Liver (tissue), 8 donors: ENCODE measurements at regions not wholly inside any gene's neighbourhood (a gene's known extent, or its start where the extent isn't known, plus 50 kb on each side); places are given as distances from the start of the nearest gene placed in this dataset.

Source experiments
- DNase-seq: peaks from one replicate; pipeline ENCODE4 v3.0.0-alpha.2; 2017; ENCODE audit warnings: low spot score
- H3K27ac ChIP-seq, 2 donors: one replicate each; pipeline ENCODE4 v1.7.0; 2013; ENCODE audit warnings: inconsistent platforms in 2 of 2, low read length in 2 of 2, control low read depth in 1 of 2, low read depth in 1 of 2, mild to moderate bottlenecking in 1 of 2
- H3K27me3 ChIP-seq, 4 donors: one replicate each; pipeline versions ENCODE4 v1.6.1 to v1.7.0; 2013; ENCODE audit warnings: low read length in 3 of 4, inconsistent platforms in 1 of 4, mild to moderate bottlenecking in 1 of 4, moderate library complexity in 1 of 4; ENCODE audit not compliant: control insufficient read depth in 4 of 4, insufficient read depth in 4 of 4
- H3K36me3 ChIP-seq, 4 donors: one replicate each; pipeline versions ENCODE4 v1.6.1 to v1.7.0; 2013; ENCODE audit warnings: low read length in 3 of 4, mild to moderate bottlenecking in 3 of 4, low read depth in 1 of 4, moderate library complexity in 1 of 4; ENCODE audit not compliant: control insufficient read depth in 4 of 4, insufficient read depth in 3 of 4
- H3K4me1 ChIP-seq, 4 donors: one replicate each; pipeline versions ENCODE4 v1.6.1 to v1.7.0; 2013; ENCODE audit warnings: low read length in 3 of 4, mild to moderate bottlenecking in 3 of 4, moderate library complexity in 1 of 4; ENCODE audit not compliant: control insufficient read depth in 4 of 4, insufficient read depth in 4 of 4
- H3K4me3 ChIP-seq, 3 donors: one replicate each; pipeline versions ENCODE4 v1.6.1 to v1.7.0; 2013; ENCODE audit warnings: low read length in 3 of 3, control low read depth in 1 of 3, low read depth in 1 of 3, mild to moderate bottlenecking in 1 of 3
- H3K9ac ChIP-seq, 2 donors: one replicate each; pipeline ENCODE4 v1.7.0; 2013; ENCODE audit warnings: low read length in 2 of 2, mild to moderate bottlenecking in 2 of 2, moderate library complexity in 2 of 2, control low read depth in 1 of 2, low read depth in 1 of 2
- H3K9me3 ChIP-seq, 4 donors: one replicate each; pipeline versions ENCODE4 v1.6.1 to v1.7.0; 2013; ENCODE audit warnings: low read length in 3 of 4; ENCODE audit not compliant: control insufficient read depth in 4 of 4
- ATF3 ChIP-seq: IDR thresholded peaks from 2 replicates; pipeline ENCODE4 v1.6.1; 2016; ENCODE audit warnings: antibody characterized with exemption
- CTCF ChIP-seq: fragments of 150-350 bp; IDR thresholded peaks from 2 replicates; pipeline ENCODE4 v1.5.1; 2017; ENCODE audit warnings: improper control_type of control experiment, low read depth, low read length; ENCODE audit not compliant: missing input control
- EGR1 ChIP-seq, 2 donors: IDR thresholded peaks; 2 replicates each; pipeline ENCODE4 v1.6.1; 2016 to 2018; ENCODE audit warnings: antibody characterized with exemption in 2 of 2, low read depth in 2 of 2
- FOXA1 ChIP-seq: IDR thresholded peaks from 2 replicates; pipeline ENCODE4 v1.6.1; 2016; ENCODE audit warnings: antibody characterized with exemption
- FOXA2 ChIP-seq: IDR thresholded peaks from 2 replicates; pipeline ENCODE4 v1.6.1; 2016; ENCODE audit warnings: antibody characterized with exemption
- HNF4A ChIP-seq, 2 donors: conservative IDR thresholded peaks; 2 replicates each; pipeline ENCODE4 v1.6.1; 2016; ENCODE audit warnings: antibody characterized with exemption in 2 of 2, mild to moderate bottlenecking in 2 of 2
- HNF4G ChIP-seq: IDR thresholded peaks from 2 replicates; pipeline ENCODE4 v1.6.1; 2016; ENCODE audit warnings: antibody characterized with exemption
- JUND ChIP-seq, 2 donors: IDR thresholded peaks; 2 replicates each; pipeline ENCODE4 v1.6.1; 2016; ENCODE audit warnings: antibody characterized with exemption in 2 of 2
- MAX ChIP-seq: IDR thresholded peaks from 2 replicates; pipeline ENCODE4 v1.6.1; 2016; ENCODE audit warnings: antibody characterized with exemption
- NR2F2 ChIP-seq: IDR thresholded peaks from 2 replicates; pipeline ENCODE4 v1.6.1; 2016; ENCODE audit warnings: antibody characterized with exemption
- RAD21 ChIP-seq, 2 donors: IDR thresholded peaks; 2 replicates each; pipeline ENCODE4 v1.6.1; 2016; ENCODE audit warnings: antibody characterized with exemption in 2 of 2, mild to moderate bottlenecking in 2 of 2
- RXRA ChIP-seq, 2 donors: IDR thresholded peaks; 2 replicates each; pipeline ENCODE4 v1.6.1; 2017 to 2018; ENCODE audit warnings: antibody characterized with exemption in 2 of 2, mild to moderate bottlenecking in 1 of 2
- SP1 ChIP-seq: IDR thresholded peaks from 2 replicates; pipeline ENCODE4 v1.6.1; 2018; ENCODE audit warnings: antibody characterized with exemption, mild to moderate bottlenecking
- TAF1 ChIP-seq: conservative IDR thresholded peaks from 2 replicates; pipeline ENCODE4 v1.6.1; 2016; ENCODE audit warnings: antibody characterized with exemption, mild to moderate bottlenecking
- YY1 ChIP-seq: IDR thresholded peaks from 2 replicates; pipeline ENCODE4 v1.6.1; 2016; ENCODE audit warnings: antibody characterized with exemption, mild to moderate bottlenecking
- WGBS: extraction: QIAGEN DNeasy Blood & Tissue Kit; methylation state at CpG from one replicate; pipeline ENCODE4 v1.1.7; 2013; 5-methylcytosine and 5-hydroxymethylcytosine counted together
- TF ChIP-seq, protein P1 (sequence below): IDR thresholded peaks from 2 replicates; pipeline ENCODE4 v1.6.1; 2016; ENCODE audit warnings: antibody characterized with exemption
- TF ChIP-seq, protein P2 (sequence below): IDR thresholded peaks from 2 replicates; pipeline ENCODE4 v1.6.1; 2016; ENCODE audit warnings: antibody characterized with exemption, mild to moderate bottlenecking
- donor health status: healthy.
- donor health status: healthy.
- donor health status: healthy.
- donor health status: healthy.
- donor health status: healthy.

DNA sequence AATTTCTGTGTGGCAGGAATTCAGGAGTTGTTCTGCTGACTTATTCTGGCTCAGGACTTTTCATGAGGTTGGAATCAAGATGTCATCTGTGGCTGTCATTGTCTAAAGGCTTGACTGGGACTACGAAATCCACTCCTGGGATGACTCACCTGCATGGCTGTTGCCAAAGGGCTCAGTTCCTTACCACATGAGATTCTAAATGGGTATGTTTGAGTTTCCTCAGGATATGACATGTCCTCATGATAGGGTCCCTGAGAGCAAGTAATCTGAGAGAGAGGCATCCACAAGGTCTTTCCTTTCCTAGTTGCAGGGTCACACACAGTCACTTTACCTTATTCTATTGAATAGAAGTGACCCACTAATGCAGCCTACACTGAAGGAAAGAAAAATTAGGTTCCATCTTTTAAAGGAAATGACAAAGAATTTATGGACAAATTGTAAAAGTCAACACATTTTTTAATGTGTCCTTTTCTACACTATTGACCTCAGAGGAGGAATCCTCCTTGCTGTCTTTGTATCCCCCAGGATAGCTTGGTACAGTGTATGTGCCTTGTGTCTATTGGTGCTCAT lies 1025.0 kb upstream of the GJE1 start:
- DNase-seq = no peak
- H3K27ac ChIP-seq = no peak overlapping the region
- peaks cover 0 to 3% (median 0%) of the 10 kb centered on the region in 4 donors for H3K9me3 ChIP-seq
- no peak overlapping the region for H3K4me3 ChIP-seq
- WGBS = 79% methylated on average over 1 of the region's 1 CpG
- H3K4me1 ChIP-seq = no peaks in the 10 kb centered on the region
- no peak overlapping the region for H3K9ac ChIP-seq
- no peaks in the 10 kb centered on the region for H3K27me3 ChIP-seq
- no peaks in the 10 kb centered on the region for H3K36me3 ChIP-seq
- TF ChIP-seq ATF3 = no peak
- TF ChIP-seq RAD21 (IDR thresholded peaks at IDR 0.05) = no peak
- TF ChIP-seq MAX = no peak

- no peak overlapping the region for H3K4me3 ChIP-seq
- DNase-seq = no peak
- H3K9ac ChIP-seq = no peak overlapping the region
- H3K4me1 ChIP-seq = no peaks in the 10 kb centered on the region
- peaks cover 0 to 3% (median 0%) of the 10 kb centered on the region in 4 donors for H3K9me3 ChIP-seq
- TF ChIP-seq EGR1 (IDR thresholded peaks at IDR 0.05; ENCODE audit: low read depth in 2 of 2) = no peak
- TF ChIP-seq HNF4A (conservative IDR thresholded peaks at IDR 0.05) = no peak
- no peak for TF ChIP-seq YY1
- no peak for TF ChIP-seq NR2F2
- no peak for TF ChIP-seq FOXA1
- no peak for TF ChIP-seq RXRA (IDR thresholded peaks at IDR 0.05)
- TF ChIP-seq, protein P1, sequence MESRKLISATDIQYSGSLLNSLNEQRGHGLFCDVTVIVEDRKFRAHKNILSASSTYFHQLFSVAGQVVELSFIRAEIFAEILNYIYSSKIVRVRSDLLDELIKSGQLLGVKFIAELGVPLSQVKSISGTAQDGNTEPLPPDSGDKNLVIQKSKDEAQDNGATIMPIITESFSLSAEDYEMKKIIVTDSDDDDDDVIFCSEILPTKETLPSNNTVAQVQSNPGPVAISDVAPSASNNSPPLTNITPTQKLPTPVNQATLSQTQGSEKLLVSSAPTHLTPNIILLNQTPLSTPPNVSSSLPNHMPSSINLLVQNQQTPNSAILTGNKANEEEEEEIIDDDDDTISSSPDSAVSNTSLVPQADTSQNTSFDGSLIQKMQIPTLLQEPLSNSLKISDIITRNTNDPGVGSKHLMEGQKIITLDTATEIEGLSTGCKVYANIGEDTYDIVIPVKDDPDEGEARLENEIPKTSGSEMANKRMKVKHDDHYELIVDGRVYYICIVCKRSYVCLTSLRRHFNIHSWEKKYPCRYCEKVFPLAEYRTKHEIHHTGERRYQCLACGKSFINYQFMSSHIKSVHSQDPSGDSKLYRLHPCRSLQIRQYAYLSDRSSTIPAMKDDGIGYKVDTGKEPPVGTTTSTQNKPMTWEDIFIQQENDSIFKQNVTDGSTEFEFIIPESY = no peak
- no peak overlapping the region for H3K27ac ChIP-seq
- H3K36me3 ChIP-seq = no peaks in the 10 kb centered on the region
- H3K27me3 ChIP-seq = no peaks in the 10 kb centered on the region
Measured at GRCh38 chr6:141105481-141105880, 1027.2 kb upstream of the GJE1 start.

GRCh38 chr6:141103246-141103645 lies 1029.5 kb upstream of the GJE1 start:
- H3K36me3 ChIP-seq = no peaks in the 10 kb centered on the region
- H3K4me1 ChIP-seq = no peaks in the 10 kb centered on the region
- H3K9me3 ChIP-seq = peaks cover 0 to 3% (median 0%) of the 10 kb centered on the region in 4 donors
- no peak overlapping the region for H3K4me3 ChIP-seq
- H3K27me3 ChIP-seq = no peaks in the 10 kb centered on the region
- H3K9ac ChIP-seq = no peak overlapping the region
- no peak overlapping the region for H3K27ac ChIP-seq
- TF ChIP-seq TAF1 (no peak), EGR1 (IDR thresholded peaks at IDR 0.05; ENCODE audit: low read depth in 2 of 2) (no peak), FOXA2 (no peak), HNF4G (no peak), RXRA (IDR thresholded peaks at IDR 0.05) (no peak), SP1 (no peak), CTCF (no peak), NR2F2 (no peak), MAX (no peak), HNF4A (conservative IDR thresholded peaks at IDR 0.05) (no peak), FOXA1 (no peak), JUND (IDR thresholded peaks at IDR 0.05) (no peak), YY1 (no peak), ATF3 (no peak), RAD21 (IDR thresholded peaks at IDR 0.05) (no peak)
- TF ChIP-seq, protein P1 = no peak
- TF ChIP-seq, protein P2, sequence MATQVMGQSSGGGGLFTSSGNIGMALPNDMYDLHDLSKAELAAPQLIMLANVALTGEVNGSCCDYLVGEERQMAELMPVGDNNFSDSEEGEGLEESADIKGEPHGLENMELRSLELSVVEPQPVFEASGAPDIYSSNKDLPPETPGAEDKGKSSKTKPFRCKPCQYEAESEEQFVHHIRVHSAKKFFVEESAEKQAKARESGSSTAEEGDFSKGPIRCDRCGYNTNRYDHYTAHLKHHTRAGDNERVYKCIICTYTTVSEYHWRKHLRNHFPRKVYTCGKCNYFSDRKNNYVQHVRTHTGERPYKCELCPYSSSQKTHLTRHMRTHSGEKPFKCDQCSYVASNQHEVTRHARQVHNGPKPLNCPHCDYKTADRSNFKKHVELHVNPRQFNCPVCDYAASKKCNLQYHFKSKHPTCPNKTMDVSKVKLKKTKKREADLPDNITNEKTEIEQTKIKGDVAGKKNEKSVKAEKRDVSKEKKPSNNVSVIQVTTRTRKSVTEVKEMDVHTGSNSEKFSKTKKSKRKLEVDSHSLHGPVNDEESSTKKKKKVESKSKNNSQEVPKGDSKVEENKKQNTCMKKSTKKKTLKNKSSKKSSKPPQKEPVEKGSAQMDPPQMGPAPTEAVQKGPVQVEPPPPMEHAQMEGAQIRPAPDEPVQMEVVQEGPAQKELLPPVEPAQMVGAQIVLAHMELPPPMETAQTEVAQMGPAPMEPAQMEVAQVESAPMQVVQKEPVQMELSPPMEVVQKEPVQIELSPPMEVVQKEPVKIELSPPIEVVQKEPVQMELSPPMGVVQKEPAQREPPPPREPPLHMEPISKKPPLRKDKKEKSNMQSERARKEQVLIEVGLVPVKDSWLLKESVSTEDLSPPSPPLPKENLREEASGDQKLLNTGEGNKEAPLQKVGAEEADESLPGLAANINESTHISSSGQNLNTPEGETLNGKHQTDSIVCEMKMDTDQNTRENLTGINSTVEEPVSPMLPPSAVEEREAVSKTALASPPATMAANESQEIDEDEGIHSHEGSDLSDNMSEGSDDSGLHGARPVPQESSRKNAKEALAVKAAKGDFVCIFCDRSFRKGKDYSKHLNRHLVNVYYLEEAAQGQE = no peak
- DNase-seq = no peak
